CD4-positive, alpha-beta T cell (primary cell): ENCODE measurements at regions not wholly inside any gene's neighbourhood (a gene's known extent, or its start where the extent isn't known, plus 50 kb on each side); places are given as distances from the start of the nearest gene placed in this dataset.

Experiments
- ATAC-seq: fragments of 200-7000 bp; cut with Tn5 transposase; one replicate; pipeline ENCODE4 v1.10.0; 2022; ENCODE audit warnings: mild to moderate bottlenecking; ENCODE audit not compliant: poor library complexity
- CTCF ChIA-PET: fragments of 350-600 bp; sonication (Branson Sonifier 250); formaldehyde crosslinking; loops from one replicate; lab custom pipeline; 2021; ENCODE audit warnings: antibody characterized with exemption, inconsistent platforms; lab: Charles Lee
- POLR2A ChIA-PET: fragments of 350-600 bp; sonication (Branson Sonifier 250); formaldehyde crosslinking; loops from one replicate; lab custom pipeline; 2021; ENCODE audit warnings: antibody characterized with exemption, inconsistent platforms; lab: Charles Lee
- DNase-seq, 14 experiments: peaks; one replicate each; pipeline ENCODE4 v3.0.0-alpha.2; 2013 to 2020; ENCODE audit warnings: mixed read lengths in 2 of 14
- H3K27ac ChIP-seq, 2 donors: one replicate each; pipeline versions ENCODE4 v1.5.1 to v1.7.0; 2013; ENCODE audit warnings: low read length in 2 of 2, low read depth in 1 of 2, mild to moderate bottlenecking in 1 of 2
- H3K27me3 ChIP-seq, 2 experiments: 1 replicate in 1 of 2; 2 replicates in 1 of 2; pipeline versions ENCODE4 v1.6.1 to v1.7.0; 2013; ENCODE audit warnings: low read length in 2 of 2, control low read depth in 1 of 2, mild to moderate bottlenecking in 1 of 2, moderate library complexity in 1 of 2; ENCODE audit not compliant: insufficient read depth in 2 of 2, control insufficient read depth in 1 of 2
- H3K36me3 ChIP-seq: one replicate; pipeline ENCODE4 v1.6.1; 2013; ENCODE audit warnings: low read length, control low read depth; ENCODE audit not compliant: insufficient read depth
- H3K4me1 ChIP-seq: one replicate; pipeline ENCODE4 v1.6.1; 2013; ENCODE audit warnings: low read length, control low read depth; ENCODE audit not compliant: insufficient read depth
- H3K4me3 ChIP-seq: one replicate; pipeline ENCODE4 v1.5.1; 2013; ENCODE audit warnings: mild to moderate bottlenecking, low read length, moderate library complexity
- H3K9me3 ChIP-seq, 2 experiments: 1 replicate in 1 of 2; 2 replicates in 1 of 2; pipeline versions ENCODE4 v1.6.1 to v1.7.0; 2013; ENCODE audit warnings: low read length in 2 of 2, mild to moderate bottlenecking in 2 of 2, control low read depth in 1 of 2, moderate library complexity in 1 of 2; ENCODE audit not compliant: control insufficient read depth in 1 of 2, insufficient read depth in 1 of 2
- H3K27ac Mint-ChIP-seq: one replicate; pipeline ENCODE4 v1.8.0; 2020; ENCODE audit warnings: mixed read lengths
- H3K27me3 Mint-ChIP-seq: one replicate; pipeline ENCODE4 v1.8.0; 2021; ENCODE audit warnings: mixed read lengths
- H3K36me3 Mint-ChIP-seq: one replicate; pipeline ENCODE4 v1.8.0; 2021; ENCODE audit warnings: low read depth, mixed read lengths
- H3K4me1 Mint-ChIP-seq: one replicate; pipeline ENCODE4 v1.8.0; 2021; ENCODE audit warnings: low read depth, mixed read lengths
- H3K4me3 Mint-ChIP-seq: one replicate; pipeline ENCODE4 v1.8.0; 2020; ENCODE audit warnings: mild to moderate bottlenecking, mixed read lengths
- H3K9me3 Mint-ChIP-seq: one replicate; pipeline ENCODE4 v1.8.0; 2020; ENCODE audit warnings: mixed read lengths
- intact Hi-C, 2 experiments: fragments of 100-400 bp; cut with DNase I in 1 of 2; cut with micrococcal nuclease in 1 of 2; formaldehyde crosslinking; loops; one replicate each; pipeline versions ENCODE4 v1.15.1 to v1.9.0; 2023 to 2025; cut with DNase I, micrococcal nuclease
- TF ChIP-seq, protein P1 (sequence below): fragments of 200-600 bp; IDR thresholded peaks from one replicate; pipeline ENCODE4 v1.8.0; 2022; ENCODE audit warnings: antibody characterized with exemption, mild to moderate bottlenecking

DNA sequence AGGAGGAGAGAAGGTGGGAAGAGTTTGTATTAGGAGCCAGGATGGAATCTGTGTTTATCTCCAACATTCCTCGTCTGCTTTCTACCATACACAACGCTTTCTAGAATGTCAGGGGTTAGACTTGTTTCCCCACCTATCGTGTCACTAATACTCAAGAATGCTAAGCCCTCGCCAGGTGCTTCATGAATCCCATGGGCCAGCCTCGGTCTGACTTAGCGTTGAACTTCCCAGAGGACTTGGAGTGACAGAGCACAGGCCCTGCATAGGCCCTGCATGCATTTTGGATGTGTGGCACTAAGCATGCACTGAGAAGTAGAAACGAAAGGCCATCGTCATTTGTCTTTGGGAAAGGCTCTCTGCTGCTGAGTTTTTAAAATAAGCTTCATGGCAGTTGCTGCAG, 328.7 kb downstream of the NSG2 start:
- no peaks in the 10 kb centered on the region for H3K9me3 Mint-ChIP-seq
- H3K4me1 ChIP-seq = no peaks in the 10 kb centered on the region
- TF ChIP-seq, protein P1, sequence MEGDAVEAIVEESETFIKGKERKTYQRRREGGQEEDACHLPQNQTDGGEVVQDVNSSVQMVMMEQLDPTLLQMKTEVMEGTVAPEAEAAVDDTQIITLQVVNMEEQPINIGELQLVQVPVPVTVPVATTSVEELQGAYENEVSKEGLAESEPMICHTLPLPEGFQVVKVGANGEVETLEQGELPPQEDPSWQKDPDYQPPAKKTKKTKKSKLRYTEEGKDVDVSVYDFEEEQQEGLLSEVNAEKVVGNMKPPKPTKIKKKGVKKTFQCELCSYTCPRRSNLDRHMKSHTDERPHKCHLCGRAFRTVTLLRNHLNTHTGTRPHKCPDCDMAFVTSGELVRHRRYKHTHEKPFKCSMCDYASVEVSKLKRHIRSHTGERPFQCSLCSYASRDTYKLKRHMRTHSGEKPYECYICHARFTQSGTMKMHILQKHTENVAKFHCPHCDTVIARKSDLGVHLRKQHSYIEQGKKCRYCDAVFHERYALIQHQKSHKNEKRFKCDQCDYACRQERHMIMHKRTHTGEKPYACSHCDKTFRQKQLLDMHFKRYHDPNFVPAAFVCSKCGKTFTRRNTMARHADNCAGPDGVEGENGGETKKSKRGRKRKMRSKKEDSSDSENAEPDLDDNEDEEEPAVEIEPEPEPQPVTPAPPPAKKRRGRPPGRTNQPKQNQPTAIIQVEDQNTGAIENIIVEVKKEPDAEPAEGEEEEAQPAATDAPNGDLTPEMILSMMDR = no peak
- DNase-seq = no peak
- no peaks in the 10 kb centered on the region for H3K9me3 ChIP-seq
- H3K36me3 Mint-ChIP-seq = no peaks in the 10 kb centered on the region
- H3K4me3 Mint-ChIP-seq = no peak overlapping the region
- H3K4me1 Mint-ChIP-seq = no peaks in the 10 kb centered on the region
- H3K27me3 ChIP-seq = no peaks in the 10 kb centered on the region
- no peak overlapping the region for H3K27ac ChIP-seq
- intact Hi-C loops = no loop called here
- peaks cover 15% of the 10 kb centered on the region for H3K27me3 Mint-ChIP-seq
- H3K27ac Mint-ChIP-seq = no peak overlapping the region
- H3K4me3 ChIP-seq = no peak overlapping the region
- ATAC-seq = no peak
- H3K36me3 ChIP-seq = no peaks in the 10 kb centered on the region
- CTCF ChIA-PET = no interaction called here
- POLR2A ChIA-PET = no interaction called here

DNA sequence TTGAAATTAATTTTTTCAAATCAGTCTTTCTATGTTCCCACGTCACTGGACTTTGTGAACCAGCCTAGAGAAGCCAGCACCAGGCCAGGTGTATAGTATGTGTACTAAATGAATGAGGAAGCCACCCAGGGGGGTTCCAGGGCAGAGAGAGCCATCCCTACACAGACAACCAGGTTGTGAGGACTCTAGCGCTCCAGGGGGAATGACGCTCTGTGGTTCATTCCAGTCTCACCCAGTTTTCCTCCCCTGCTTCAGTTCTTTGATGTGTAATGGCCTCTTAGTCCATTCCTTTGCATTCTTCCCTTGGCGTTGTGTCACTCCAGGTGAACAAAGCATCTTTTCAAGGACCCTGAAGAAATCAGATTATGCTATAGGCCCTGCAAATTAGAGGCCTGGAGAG, 330.6 kb downstream of the NSG2 start:
- H3K27ac Mint-ChIP-seq = no peak overlapping the region
- ATAC-seq (no peak), DNase-seq (no peak)
- Histone ChIP-seq H3K36me3 (no peaks in the 10 kb centered on the region), H3K27ac (no peak overlapping the region), H3K4me3 (no peak overlapping the region), H3K27me3 (no peaks in the 10 kb centered on the region), H3K9me3 (no peaks in the 10 kb centered on the region), H3K4me1 (no peaks in the 10 kb centered on the region)
- intact Hi-C loops = no loop called here
- H3K9me3 Mint-ChIP-seq = no peaks in the 10 kb centered on the region
- no peaks in the 10 kb centered on the region for H3K4me1 Mint-ChIP-seq
- H3K27me3 Mint-ChIP-seq = peaks cover 5% of the 10 kb centered on the region
- POLR2A ChIA-PET = no interaction called here
- CTCF ChIA-PET = no interaction called here
- TF ChIP-seq, protein P1 = no peak
- H3K4me3 Mint-ChIP-seq = no peak overlapping the region
- no peaks in the 10 kb centered on the region for H3K36me3 Mint-ChIP-seq

DNA sequence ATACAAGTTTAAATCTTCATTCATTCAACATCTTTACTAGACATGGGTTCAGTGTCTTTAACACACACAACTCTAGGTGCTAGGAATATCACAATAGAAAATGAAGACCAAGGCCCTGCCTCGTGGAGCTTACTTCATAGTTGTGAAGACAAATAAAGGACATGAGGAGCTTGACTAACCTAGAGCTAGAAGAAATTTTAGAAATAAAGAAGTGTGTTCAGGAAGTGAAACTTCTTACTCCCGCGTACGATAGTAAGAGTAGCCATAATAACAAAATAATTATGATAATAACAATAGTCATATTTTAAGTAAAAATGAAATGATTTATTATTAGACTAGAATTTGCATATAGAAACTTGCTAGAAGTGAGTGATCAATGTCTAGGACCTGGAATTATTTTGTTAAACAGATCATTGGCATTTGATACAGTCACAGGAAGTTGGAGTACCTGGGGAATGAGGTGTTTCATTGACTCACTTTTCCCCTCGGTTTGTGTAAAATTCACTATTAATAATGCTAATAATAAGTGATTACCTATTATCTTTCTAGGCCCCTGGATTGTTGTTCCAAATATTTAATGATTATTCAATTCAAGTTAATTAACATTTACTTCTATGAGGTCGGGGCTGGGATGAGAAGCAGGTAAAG, 331.3 kb downstream of the NSG2 start:
- H3K27ac Mint-ChIP-seq = no peak overlapping the region
- DNase-seq (no peak), ATAC-seq (no peak)
- ChIA-PET POLR2A (no interaction called here), CTCF (no interaction called here)
- H3K9me3 Mint-ChIP-seq = no peaks in the 10 kb centered on the region
- no peak overlapping the region for H3K4me3 Mint-ChIP-seq
- Histone ChIP-seq H3K4me3 (no peak overlapping the region), H3K36me3 (no peaks in the 10 kb centered on the region), H3K9me3 (no peaks in the 10 kb centered on the region), H3K27me3 (no peaks in the 10 kb centered on the region), H3K4me1 (no peaks in the 10 kb centered on the region), H3K27ac (no peak overlapping the region)
- no peaks in the 10 kb centered on the region for H3K36me3 Mint-ChIP-seq
- intact Hi-C loops = no loop called here
- peaks cover 9% of the 10 kb centered on the region for H3K27me3 Mint-ChIP-seq
- TF ChIP-seq, protein P1 = no peak
- no peaks in the 10 kb centered on the region for H3K4me1 Mint-ChIP-seq
